NCI-H446 (cell line): ENCODE measurements at regions not wholly inside any gene's neighbourhood (a gene's known extent, or its start where the extent isn't known, plus 50 kb on each side); places are given as distances from the start of the nearest gene placed in this dataset.

Source experiments
- DNase-seq, 2 experiments: peaks; one replicate each; lab custom pipeline; 2025; lab: John Stamatoyannopoulos, UW

DNA sequence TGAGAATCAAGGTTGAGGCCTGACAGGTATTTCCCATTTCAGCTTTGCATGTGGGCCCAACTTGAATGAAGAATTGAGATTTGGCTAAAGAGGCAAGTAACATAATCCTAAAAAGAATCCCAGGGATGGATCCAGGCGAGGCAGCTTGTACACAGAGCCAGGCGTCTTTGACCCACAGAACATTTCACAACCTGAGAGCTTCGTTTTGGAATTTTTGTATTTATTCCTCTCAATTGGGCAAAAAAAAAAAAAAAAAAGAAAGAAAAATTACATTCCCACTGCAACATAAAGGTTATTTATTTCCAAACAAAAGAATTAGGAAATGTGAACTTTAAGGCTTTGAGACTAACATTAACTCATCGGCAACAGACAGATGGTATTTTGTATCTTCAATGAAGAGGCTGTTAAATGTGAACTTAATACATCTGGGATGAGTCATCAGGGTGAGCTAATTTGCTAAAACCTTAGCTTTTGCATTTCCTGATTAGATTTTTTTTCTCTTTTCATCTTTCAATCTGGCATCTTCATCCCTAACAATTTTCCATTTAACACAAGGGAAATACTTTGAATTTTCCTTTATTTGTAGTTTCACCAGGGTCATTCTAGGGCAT lies 478.5 kb upstream of the TNP1 start:
- peak in 1 of 2 experiments; percentile 41 for DNase-seq

DNA sequence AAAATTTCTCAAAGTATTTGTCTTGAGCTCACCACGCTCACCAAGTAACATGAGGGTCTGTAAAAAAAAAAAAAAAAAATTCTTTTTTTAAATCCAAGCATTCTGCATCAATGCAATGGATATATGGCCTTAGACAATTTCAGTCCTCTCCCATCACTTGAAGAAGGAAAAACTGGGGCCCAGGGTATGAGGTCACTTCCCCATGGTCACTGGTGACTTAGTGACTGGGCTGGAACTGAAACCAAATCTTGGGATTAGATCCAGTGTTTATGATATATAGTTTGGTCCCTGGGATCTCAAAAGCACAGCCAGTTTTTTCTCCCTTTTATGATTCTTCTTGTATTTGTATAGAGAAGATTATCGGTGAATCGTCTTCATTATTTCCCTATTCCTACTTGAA lies 477.9 kb upstream of the TNP1 start:
- no peak for DNase-seq

DNA sequence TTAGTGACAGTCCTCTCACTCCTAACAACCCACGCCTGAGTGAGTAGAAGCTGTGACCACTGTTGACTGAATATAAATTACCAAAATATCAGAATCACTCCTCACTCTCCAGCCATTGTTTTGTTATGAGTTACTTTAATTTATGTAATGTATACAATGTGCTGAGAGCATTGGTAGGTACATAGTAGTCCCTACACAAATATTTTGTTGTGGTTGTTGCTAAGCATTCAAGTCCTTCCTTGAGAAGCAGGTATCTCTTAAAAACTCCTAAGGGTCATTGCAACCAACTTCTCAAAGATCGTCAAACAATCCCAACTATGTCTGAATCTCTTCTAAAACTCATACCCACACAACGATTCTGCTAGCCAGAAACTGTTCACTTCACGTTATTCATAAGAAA lies 476.8 kb upstream of the TNP1 start:
- no peak for DNase-seq

DNA sequence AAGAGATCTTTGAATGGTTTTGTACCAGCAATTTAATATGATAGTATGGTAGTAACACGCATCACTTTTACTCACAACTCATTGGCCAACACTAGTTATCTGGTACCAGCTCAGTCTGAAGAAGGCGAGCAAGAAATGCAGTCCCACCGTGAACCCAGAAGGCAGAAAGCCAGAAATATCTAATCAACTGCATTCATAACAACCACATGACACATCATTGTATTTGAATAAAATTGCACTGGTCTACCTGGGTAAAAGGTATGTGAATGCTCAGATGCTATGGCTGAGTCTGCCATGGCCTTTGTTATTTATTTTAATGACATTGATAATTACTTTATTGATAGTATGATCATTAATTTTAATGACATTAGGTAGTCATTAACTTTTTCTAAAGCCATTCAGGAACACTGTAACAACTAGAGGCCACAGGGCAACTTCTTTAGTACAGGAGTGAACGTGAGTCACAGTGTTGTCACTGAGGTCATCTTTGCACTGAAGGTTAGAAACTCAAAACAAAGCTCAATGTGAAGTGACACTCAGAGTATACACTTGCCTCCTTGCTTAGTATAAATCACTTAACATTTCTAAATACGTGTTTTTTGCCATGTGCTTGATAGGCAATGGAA lies 475.6 kb upstream of the TNP1 start:
- DNase-seq: no peak

DNA sequence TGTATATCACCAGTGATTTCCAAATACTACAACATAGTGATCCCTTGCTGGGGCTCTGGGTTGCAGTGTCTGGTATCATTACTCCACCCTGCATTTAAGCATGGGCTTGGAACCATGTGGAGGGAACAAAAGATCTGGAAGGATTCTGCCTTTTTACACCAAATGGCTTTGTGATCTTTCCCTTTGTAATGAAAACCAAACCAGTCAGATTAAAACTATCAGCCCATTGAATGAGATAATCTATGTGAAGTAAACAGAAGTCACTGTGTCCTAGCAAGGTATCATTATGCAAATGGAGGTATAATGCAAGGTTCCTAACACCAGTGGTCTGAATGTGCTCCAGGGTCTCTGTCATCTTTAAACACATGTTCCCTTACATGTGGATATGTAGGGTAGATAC lies 474.7 kb upstream of the TNP1 start:
- DNase-seq: no peak

DNA sequence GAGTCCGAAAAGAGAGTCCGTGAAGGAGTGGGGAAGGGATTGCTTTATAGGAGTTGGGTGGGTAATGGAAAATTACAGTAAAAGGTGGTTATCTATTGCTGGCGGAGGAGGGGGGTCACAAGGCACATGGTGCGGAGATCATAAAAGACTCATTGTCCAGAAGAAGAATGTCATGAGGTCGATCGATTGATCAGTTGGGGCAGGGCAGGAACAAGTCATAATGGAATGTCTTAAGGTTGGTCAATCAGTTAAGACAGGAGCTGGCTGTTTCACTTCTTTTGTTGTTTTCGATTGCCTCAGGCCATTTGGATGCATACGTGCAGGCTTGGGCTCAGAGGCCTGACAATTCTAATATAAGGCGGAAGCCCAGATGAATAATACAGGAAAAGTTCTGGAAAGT lies 473.0 kb upstream of the TNP1 start:
- no peak for DNase-seq

DNA sequence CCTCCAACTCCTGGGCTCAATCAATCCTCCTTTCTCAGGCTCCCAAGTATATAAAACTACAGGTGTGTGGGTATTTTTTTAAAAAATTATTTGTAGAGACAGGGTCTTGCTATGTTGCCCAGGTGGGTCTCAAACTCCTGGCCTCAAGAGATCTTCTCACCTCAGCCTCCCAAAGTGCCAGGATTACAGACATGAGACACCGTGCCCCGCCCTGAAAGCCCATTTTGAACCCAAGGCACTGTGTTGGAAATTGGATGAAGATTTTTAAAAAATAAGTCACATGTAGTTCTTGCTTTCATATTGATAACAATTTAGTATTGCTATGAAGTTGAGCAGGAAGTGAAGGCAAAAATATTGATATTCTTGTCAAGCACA lies 472.5 kb upstream of the TNP1 start:
- no peak for DNase-seq

DNA sequence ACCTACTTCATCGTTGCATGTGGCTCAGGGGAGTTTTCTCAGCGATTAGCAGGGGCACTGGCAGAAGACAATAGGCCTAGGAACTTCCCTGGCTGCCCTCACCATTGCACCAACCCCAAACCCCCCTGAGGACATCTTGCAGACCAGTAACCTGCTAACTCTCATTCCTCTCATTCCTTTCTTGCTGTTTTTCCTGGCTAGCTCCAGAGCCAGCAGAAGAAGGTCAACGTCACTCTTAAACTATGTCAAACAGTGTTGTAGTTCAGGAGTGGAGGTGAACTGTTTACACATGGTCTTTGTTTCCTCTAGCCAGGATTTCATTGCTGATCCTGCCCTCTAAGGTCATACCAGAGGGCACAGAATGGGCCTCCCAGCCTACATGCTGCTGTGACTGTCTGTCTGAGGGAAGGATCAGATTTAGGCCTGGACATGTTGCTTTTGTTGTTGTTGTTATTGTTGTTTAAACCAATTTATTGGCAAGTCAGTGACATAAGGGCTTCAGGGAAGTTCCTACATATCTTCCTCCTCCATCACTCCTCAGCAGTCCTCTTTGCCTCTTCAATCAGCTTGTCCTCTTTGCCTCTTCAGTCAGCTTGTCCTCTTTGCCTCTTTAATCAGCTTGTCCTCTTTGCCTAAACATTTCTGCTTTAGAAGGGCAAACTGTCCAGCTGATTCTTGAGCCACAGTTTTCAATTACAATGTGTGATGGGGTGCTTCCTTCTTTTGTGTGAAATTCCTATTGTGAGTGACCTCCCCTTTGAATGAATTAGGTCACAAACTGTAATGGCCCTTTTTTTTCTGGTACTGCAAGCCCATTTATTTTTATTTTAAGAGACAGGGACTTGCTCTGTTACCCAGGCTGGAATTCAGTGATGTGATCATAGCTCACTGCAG lies 471.9 kb upstream of the TNP1 start:
- DNase-seq: no peak

DNA sequence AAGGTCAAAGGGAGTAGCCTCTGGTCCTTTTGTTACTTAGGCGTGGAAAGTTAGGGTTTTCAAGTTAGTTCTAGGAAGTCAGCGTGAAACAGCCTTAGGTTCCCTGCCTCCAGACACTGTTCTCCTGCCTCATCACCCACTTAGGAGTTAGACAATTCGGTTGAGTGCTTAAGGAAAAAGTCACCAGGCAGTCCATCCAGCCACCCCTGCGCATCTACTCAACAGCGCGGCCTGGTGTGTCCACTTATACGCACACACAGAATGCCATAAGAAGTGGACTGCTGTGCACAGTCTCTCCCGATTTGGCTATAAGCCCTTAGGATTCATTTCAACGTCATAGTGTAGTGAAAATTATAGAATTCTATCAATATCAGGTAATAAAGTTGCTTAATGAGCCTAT lies 470.8 kb upstream of the TNP1 start:
- DNase-seq: no peak

DNA sequence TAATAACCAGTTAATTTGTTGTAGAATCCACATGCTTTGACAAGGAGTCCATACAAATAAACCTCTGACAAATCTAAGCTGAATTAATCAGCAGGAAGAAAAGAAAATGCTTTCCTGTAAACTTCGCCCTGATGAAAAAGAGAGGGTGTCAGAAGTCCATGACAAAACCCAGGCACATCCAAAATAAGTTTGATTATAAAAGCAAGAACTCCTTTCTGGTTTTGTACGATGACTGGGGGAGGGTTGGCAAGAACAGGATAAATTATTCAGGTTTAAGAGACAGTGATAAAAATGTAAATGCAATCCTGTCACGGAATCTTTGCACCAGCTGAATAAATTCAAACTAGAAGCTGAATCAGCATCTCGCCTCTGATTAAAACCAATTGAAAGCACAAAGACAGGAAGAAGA lies 469.2 kb upstream of the TNP1 start:
- DNase-seq: no peak

DNA sequence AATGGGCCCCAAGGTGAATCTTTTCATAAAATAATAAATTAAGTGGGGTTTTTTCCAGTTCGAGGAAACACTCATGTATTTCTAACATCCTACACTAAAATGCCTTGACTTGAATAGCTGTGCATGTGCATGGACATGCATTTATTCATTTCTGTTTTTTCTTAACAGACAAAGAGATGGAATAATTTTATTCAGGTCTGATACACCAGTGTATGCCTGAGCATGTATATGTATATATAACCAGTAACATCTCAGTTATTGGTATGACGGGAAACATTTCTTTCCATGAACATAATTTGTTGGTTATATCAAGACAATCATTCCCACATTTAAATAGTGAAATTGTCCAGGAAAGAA lies 468.7 kb upstream of the TNP1 start:
- no peak for DNase-seq

DNA sequence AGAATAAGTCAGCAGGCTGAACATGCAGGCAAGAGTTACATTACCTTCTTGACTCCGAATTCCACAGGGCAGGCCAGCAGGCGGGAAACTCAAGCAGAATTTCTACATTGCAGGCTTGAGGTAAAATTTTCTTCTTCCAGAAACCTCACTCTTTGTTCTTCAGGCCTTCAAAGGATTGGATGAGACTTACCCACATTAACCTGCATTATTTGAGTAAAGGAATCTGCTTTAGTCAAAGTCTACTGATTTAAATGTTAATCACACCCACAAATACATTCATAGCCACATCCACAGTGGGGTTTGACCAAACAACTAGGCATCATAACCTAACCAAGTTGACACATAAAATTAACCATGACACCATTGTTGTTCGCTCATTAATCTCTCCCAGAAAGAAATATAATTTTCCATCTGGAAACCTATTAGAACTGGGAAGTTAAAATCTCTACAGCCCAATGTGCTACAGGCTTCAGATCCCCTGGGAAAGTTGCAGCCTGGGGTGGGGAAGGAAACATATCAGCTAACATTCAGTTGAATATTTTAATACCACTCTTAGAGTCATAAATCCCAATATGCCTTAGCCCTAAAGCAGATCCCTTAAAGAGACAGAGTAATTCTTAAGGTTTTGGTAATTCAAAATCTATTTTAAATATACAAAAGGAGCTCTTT lies 468.2 kb upstream of the TNP1 start:
- DNase-seq: no peak

DNA sequence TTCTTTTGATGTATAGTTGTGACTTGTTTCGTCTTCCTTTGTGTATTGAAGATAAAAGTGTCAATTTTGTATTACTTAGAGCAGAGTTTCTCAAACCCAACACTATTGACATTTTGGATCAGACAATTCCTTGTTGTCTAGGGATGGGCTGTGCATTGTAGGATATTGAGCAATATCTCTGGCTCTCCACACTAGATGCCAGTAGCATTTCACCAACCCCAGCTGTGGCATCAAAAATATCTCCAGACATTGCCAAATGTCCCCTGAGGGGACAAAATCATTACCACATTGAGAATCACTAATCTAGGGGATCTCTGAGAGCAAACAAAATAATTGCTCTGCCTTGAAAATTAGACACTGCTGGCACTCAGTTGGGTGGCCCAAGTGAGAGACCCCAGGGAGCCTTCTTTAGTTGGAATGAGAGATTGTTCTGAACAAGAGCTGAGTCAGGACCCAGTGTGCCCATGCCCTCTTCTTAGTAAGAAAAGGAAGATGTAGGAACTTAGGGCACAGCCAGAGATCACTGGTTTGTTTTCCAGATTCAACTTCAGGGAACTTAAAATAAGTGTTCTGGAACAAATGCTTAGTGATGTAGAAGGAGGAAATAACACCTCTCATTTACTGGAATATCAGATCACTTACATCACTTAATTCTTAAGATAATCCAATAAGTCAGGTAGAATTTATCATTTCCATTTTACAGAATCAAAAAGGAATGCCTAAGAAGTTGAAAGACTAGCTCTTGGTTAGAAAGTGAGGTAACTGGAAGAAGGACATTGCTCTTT lies 466.6 kb upstream of the TNP1 start:
- DNase-seq: no peak

DNA sequence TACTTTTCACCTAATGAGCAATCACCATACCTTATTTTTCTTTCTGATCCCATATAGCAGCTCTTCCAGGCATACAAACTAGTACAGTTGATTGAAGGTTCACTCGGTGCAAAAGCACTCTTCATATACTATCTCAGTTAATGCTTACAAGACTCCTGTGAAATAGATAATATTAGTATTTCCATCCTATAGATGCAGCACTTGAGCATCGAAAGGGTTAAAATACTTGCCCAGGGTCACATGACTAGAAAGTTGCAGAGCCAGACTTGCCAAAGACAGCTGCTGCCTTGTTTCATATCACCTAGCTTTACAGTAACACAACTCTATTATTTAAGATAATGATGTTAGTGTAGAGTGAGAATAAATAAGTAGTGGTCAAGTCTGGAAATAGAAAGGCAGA lies 466.0 kb upstream of the TNP1 start:
- DNase-seq: no peak

DNA sequence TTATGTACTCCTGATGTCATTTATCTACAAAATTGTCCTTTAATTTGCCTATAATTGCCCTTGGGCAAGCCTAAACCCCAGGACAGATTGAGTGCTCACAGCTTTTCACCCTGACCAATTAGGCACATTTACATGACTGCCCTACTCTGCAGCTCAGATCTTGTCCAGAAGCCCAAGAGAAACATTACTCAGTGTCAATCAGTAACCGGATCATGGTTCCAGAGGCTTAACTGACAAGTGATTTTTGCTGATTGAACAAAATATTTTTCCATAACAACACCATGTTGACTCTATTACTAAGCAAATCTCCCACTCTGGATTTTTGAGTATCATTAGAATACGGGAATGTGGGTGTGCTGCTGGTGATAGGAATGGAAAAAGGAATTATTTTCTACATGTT lies 465.4 kb upstream of the TNP1 start:
- no peak for DNase-seq

DNA sequence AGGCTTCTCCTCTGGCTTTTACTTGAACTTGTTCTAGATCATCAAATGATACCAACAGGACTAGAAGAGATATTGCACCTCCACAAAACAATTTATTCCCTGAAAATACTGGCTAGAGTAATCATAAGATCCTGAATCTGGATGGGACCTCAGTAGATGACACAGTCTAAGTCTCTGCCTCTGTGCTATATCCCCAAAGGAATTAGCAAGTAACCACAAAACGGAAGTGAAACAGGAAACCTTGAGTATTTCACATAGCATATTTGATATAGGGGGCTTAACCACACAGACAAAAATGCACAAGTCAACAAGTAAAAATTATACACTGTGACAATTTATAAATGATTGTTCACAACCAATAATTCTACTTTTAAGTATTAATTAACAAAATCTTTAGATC lies 456.9 kb upstream of the TNP1 start:
- no peak for DNase-seq

DNA sequence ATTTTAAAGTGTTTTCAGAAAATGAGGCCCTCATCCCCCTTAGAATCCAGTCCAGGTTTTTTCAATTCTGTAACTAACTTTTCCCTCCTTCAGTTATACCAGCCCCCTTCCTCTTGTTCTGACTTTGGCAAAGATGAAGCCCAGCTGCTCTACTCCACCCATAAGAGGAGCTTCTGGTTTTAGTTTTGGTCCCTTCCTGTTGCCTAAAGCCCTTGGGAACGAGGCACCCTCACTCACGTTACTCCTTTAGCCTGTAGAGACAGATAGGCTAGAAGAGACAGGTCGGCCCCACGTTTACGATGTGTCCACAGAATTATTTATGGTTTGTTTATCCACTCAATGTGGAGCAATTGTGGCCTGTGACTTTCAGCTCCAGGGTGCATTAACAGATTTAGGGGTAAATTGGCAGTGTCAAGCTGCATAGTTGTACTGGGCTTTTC lies 454.2 kb upstream of the TNP1 start:
- peak in 1 of 2 experiments; percentile 31 for DNase-seq

DNA sequence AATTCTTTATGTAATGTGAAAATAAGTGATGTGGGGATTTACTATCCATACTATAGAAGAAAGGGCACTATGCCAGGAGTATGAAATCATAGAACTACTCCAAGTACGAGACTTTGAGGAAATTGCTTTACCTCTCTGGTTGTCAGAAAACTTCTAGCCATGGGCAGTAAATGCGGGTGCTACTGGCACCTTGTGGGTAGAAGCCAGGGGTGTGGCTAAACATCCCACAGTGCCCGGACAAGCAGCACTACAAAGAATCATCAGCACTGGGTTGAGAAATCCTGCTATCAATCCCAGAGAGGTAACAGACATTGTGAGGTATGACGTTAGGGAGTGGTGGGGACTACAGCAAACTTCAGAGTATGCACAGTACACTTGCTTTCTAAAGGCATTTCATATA lies 453.5 kb upstream of the TNP1 start:
- DNase-seq: no peak

DNA sequence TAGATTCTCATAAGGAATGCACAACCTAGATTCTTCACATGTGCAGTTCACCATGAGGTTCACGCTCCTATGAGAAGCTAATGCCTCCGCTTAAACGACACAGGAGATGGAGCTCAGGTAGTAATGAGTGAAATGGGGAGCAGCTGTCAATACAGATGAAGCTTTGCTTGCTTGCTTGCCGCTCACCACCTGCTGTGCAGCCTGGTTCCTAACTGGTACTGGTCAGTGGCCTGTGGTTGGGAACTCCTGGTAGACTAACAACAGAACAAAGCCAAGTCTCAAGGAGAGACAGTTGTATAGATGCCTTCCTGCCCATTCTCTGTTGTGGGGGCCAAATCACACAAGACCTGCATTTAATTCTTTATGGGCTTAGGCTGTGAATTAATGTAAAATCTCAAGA lies 449.2 kb upstream of the TNP1 start:
- DNase-seq: no peak

DNA sequence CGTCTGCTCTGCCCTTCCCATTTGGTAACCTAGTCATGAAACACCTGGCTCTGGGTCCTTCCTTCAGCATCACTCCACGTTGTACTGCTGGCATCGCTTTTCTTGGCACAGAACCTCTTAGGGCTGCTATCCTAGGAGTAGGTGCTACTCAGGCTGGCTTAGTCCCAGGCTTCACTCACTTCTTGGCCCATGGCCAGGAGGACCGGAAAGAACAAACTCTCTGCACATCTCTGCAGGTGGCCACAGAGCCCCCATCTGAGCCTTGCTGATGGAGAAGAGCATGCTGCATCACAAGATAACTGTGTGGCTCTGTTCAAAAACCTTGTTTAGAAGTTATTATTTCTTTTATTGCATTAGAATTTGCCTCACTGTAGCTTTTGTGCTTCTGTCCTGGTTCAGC lies 447.2 kb upstream of the TNP1 start:
- DNase-seq: no peak

DNA sequence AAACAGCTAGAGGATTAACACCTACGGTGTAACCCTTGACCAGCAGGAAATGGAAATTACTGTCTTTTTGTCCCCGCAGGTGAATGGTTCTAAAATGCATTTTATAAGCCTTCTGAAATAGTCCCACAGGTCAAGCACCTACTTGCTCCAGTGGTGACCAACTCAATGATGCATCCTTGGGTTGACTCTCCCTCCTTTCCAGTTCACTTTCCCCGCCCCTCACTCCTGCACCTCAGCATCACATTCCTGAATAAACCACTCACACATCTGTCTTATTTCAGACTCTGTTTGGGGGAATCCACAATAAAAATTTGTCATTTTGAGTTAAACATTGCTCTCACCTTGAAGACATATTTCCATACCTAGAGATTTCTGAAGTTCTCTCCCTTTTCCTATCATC lies 446.0 kb upstream of the TNP1 start:
- DNase-seq: no peak

DNA sequence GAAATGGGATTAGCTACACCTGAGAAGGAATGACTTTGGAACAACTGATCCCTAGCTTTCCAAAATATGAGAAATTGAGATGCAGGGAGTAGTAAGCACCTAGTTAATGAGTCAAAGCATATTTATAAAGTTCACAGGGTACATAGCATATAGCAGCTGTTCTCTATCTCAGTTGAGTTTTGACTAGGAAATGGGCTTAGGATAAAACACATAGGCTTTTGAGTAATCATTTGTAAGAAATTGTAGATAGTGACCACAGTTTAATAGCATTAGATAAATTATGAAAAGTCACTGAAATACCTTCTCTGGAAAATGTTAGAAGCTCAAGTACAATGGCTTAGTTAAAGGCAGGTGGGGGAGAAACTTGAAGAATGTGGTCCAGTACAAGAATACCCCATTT lies 444.7 kb upstream of the TNP1 start:
- DNase-seq: no peak
